ENCODE measurements at regions not wholly inside any gene's neighbourhood (a gene's known extent, or its start where the extent isn't known, plus 50 kb on each side); places are given as distances from the start of the nearest gene placed in this dataset.
A peak's percentile ranks its signal among the peaks of the same experiment; 100 is the strongest.
"Not testable (repeated sequence)": the region's sequence is repeated elsewhere in the genome, so short reads cannot be mapped to it uniquely, and the experiment has no call there.

DNA sequence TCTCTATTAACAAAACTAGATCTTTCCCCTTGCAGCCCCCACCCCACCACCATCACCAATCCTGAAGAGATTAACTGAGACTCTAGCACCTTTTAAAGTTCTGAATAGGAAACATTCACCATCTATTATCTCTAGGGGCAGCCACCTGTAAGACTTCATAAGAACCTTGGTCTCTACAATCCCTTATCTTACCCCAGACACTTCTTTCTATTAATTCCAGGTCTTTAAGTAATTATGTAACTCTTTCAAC, 180.2 kb upstream of the FBXL17 start:
- TF ChIP-seq POLR2A (IDR thresholded peaks at IDR 0.05), result no peak
- no peak for TF ChIP-seq POLR2AphosphoS5 (IDR thresholded peaks at IDR 0.05)
- TF ChIP-seq CTCF (IDR thresholded peaks at IDR 0.05), result no peak
- TF ChIP-seq EP300 (IDR thresholded peaks at IDR 0.05), result no peak
- no peak for DNase-seq
- ATAC-seq (ENCODE audit: low FRiP score in 2 of 2), result no peak
- no peak overlapping the region for H3K4me3 ChIP-seq
- H3K4me1 ChIP-seq, result peaks cover 0 to 4% (median 0%) of the 10 kb centered on the region in 4 donors
- H3K27me3 ChIP-seq, result no peaks in the 10 kb centered on the region
- H3K27ac ChIP-seq, result no peak overlapping the region
- no peaks in the 10 kb centered on the region for H3K9me3 ChIP-seq
- no peaks in the 10 kb centered on the region for H3K36me3 ChIP-seq

GRCh38 chr5:108561416-108562204, 179.7 kb upstream of the FBXL17 start:
- no peaks in the 10 kb centered on the region for H3K9me3 ChIP-seq
- H3K36me3 ChIP-seq, result no peaks in the 10 kb centered on the region
- no peak overlapping the region for H3K27ac ChIP-seq
- peaks cover 0 to 4% (median 0%) of the 10 kb centered on the region in 4 donors for H3K4me1 ChIP-seq
- WGBS, 2 donors, result 81 to 94% methylated on average over 2 of the region's 2 CpGs
- H3K27me3 ChIP-seq, result no peaks in the 10 kb centered on the region
- DNase-seq (no peak), ATAC-seq (ENCODE audit: low FRiP score in 2 of 2) (no peak)
- TF ChIP-seq POLR2A (IDR thresholded peaks at IDR 0.05) (no peak), CTCF (IDR thresholded peaks at IDR 0.05) (no peak), EP300 (IDR thresholded peaks at IDR 0.05) (no peak), POLR2AphosphoS5 (IDR thresholded peaks at IDR 0.05) (no peak)
- no peak overlapping the region for H3K4me3 ChIP-seq

DNA sequence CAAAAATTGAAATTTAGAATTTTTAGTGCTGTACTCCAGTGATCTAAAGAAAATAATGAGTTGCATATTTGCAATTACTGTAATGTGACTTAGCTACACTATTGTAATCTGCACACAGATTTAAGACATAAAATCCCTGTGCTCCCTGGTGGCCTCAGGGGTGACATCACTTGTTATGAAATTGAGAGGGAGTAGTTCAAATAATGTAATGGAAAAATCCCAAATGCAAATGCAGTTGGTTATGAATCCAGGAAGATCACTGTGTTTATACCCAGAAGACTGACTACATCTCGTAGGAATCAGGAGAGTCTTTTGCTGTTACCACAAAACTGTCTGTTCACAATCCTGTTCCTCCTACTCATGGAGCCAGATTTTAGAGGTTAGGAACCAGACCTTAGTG, 178.7 kb upstream of the FBXL17 start:
- Histone ChIP-seq H3K27me3 (no peaks in the 10 kb centered on the region), H3K4me3 (no peak overlapping the region), H3K27ac (peak overlapping the region in 1 of 4 donors; percentile 51), H3K4me1 (peaks cover 0 to 4% (median 0%) of the 10 kb centered on the region in 4 donors), H3K36me3 (no peaks in the 10 kb centered on the region), H3K9me3 (no peaks in the 10 kb centered on the region)
- WGBS, 2 donors, result 46 to 47% methylated on average over 1 of the region's 1 CpG
- TF ChIP-seq EP300 (IDR thresholded peaks at IDR 0.05), result no peak
- TF ChIP-seq POLR2AphosphoS5 (IDR thresholded peaks at IDR 0.05), result no peak
- TF ChIP-seq POLR2A (IDR thresholded peaks at IDR 0.05), result no peak
- TF ChIP-seq CTCF (IDR thresholded peaks at IDR 0.05), result no peak
- DNase-seq (no peak), ATAC-seq (ENCODE audit: low FRiP score in 2 of 2) (peak in 1 of 2 donors; percentile 92)

- ATAC-seq (ENCODE audit: low FRiP score in 2 of 2) (no peak), DNase-seq (no peak)
- Histone ChIP-seq H3K27ac (no peak overlapping the region), H3K36me3 (no peaks in the 10 kb centered on the region), H3K4me3 (no peak overlapping the region), H3K4me1 (peaks cover 0 to 4% (median 0%) of the 10 kb centered on the region in 4 donors), H3K27me3 (no peaks in the 10 kb centered on the region), H3K9me3 (no peaks in the 10 kb centered on the region)
- WGBS, 2 donors, result 89 to 91% methylated on average over 2 of the region's 2 CpGs
- TF ChIP-seq EP300 (IDR thresholded peaks at IDR 0.05) (no peak), POLR2AphosphoS5 (IDR thresholded peaks at IDR 0.05) (no peak), POLR2A (IDR thresholded peaks at IDR 0.05) (no peak), CTCF (IDR thresholded peaks at IDR 0.05) (no peak)
These were observed 178.3 kb upstream of the FBXL17 start for GRCh38 chr5:108560166-108560565.

DNA sequence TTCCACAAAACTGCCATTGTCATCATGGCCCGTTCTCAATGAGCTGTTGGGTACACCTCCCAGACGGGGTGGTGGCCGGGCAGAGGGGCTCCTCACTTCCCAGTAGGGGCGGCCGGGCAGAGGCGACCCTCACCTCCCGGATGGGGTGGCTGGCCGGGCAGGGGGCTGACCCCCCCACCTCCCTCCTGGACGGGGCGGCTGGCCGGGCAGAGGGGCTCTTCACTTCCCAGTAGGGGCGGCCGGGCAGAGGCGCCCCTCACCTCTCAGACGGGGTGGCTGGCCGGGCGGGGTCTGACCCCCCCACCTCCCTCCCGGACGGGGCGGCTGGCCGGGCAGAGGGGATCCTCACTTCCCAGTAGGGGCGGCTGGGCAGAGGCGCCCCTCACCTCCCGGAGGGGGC, 176.9 kb upstream of the FBXL17 start:
- ATAC-seq (ENCODE audit: low FRiP score in 2 of 2); H3K27me3 ChIP-seq; H3K4me3 ChIP-seq; H3K36me3 ChIP-seq; H3K4me1 ChIP-seq; H3K9me3 ChIP-seq; H3K27ac ChIP-seq: not testable (repeated sequence)
- peak in 1 of 2 donors; percentile 42 for DNase-seq
- no CpG with 5 or more reads among the region's 24 CpGs for WGBS, 2 donors

GRCh38 chr5:108558142-108558541, 176.2 kb upstream of the FBXL17 start:
- not testable (repeated sequence) for H3K4me3 ChIP-seq; H3K36me3 ChIP-seq; H3K9me3 ChIP-seq; H3K27ac ChIP-seq; H3K27me3 ChIP-seq; DNase-seq; ATAC-seq (ENCODE audit: low FRiP score in 2 of 2); H3K4me1 ChIP-seq
- 91 to 97% methylated on average over 2 to 5 of the region's 5 CpGs for WGBS, 2 donors
